Right cardiac atrium (tissue), 5 donors: ENCODE measurements at regions not wholly inside any gene's neighbourhood (a gene's known extent, or its start where the extent isn't known, plus 50 kb on each side); places are given as distances from the start of the nearest gene placed in this dataset.
"Not testable (repeated sequence)": the region's sequence is repeated elsewhere in the genome, so short reads cannot be mapped to it uniquely, and the experiment has no call there.

Source experiments
- ATAC-seq, 2 donors: fragments of 200-7000 bp; cut with Tn5 transposase; one replicate each; pipeline versions ENCODE4 v1.8.0 to v1.9.1; 2020; ENCODE audit warnings: moderate library complexity in 2 of 2, mild to moderate bottlenecking in 1 of 2
- DNase-seq, 3 donors: peaks; one replicate each; pipeline ENCODE4 v3.0.0-alpha.2; 2020
- H3K27ac ChIP-seq: one replicate; pipeline ENCODE4 v1.5.1; 2013; ENCODE audit warnings: mild to moderate bottlenecking, low read length, control low read depth, moderate library complexity
- H3K27me3 ChIP-seq: one replicate; pipeline ENCODE4 v1.6.1; 2013; ENCODE audit not compliant: control insufficient read depth, insufficient read depth
- H3K4me1 ChIP-seq: one replicate; pipeline ENCODE4 v1.6.1; 2013; ENCODE audit warnings: low read length; ENCODE audit not compliant: control insufficient read depth, insufficient read depth
- H3K4me3 ChIP-seq: one replicate; pipeline ENCODE4 v1.5.1; 2013; ENCODE audit warnings: low read length, control low read depth
- H3K9me3 ChIP-seq: one replicate; pipeline ENCODE4 v1.6.1; 2013; ENCODE audit warnings: low read length; ENCODE audit not compliant: control insufficient read depth
- WGBS: extraction: QIAGEN DNeasy Blood & Tissue Kit; methylation state at CpG from one replicate; pipeline ENCODE4 v1.1.7; 2013; 5-methylcytosine and 5-hydroxymethylcytosine counted together
- intact Hi-C, 4 donors: fragments of 100-400 bp; cut with DNase I; formaldehyde crosslinking; loops; one replicate each; pipeline versions ENCODE4 v1.11.0 to v1.14.0; 2022 to 2023
- donor health status: healthy with polysubstance abuse.
- donor health status: DM: no; HTN: yes; CAD: no.
- donor health status: DM: no; HTN: no; CAD: no.
- donor health status: DM: no; HTN: yes; CAD: no; lungs with severe emphysema.
- donor health status: DM: yes; HTN: yes; CAD: no.

DNA sequence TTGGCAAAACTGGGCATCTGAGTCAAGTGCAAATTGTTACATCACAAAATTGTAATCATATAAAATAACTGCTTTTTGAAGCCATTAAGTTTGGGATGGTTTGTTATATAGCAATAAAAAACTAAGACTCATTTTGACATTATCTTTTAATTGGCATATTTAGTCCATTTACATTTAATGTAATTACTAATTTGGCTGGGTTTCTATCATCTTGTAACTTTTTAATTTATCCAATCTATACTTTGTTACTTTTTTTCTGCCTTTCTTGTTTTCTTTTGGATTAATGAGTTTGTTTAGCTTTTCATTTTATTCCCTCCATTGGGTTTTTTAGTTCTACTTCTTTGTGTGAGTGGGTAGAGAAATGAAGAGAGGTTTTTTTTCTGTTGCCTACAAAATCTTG is 76.3 kb downstream of the DRAM2 start:
- intact Hi-C loops = no loop called here
- H3K4me3 ChIP-seq = no peak overlapping the region
- peaks cover 6% of the 10 kb centered on the region for H3K9me3 ChIP-seq

DNA sequence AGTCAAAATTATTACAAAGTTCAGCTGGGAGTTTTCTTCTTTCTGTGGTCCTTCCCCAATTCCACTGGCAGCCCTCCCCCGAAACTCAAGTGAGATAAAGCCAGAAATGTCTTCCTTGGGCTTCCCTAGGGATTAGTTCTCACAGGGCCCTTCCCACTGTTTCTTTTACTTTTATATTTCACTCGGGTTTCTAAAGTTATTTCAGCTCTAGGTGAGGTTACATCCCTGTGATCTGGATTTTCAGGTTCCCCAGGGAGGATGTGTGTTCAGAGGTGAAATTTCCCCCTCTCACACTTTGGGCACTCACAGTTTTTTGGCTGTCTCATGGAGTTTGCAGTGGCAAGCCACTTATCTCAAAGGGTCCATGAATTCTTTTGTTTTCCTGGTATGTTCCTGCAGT is 77.3 kb downstream of the DRAM2 start:
- no peak overlapping the region for H3K4me3 ChIP-seq
- no peak overlapping the region for H3K27ac ChIP-seq
- DNase-seq (no peak), ATAC-seq (no peak)
- H3K27me3 ChIP-seq = no peaks in the 10 kb centered on the region
- WGBS = 43% methylated on average over 2 of the region's 2 CpGs
- intact Hi-C loops = no loop called here
- peaks cover 6% of the 10 kb centered on the region for H3K9me3 ChIP-seq
- no peaks in the 10 kb centered on the region for H3K4me1 ChIP-seq

More for the DNA sequence above, 76.3 kb downstream of the DRAM2 start:
- no peak overlapping the region for H3K27ac ChIP-seq
- H3K4me1 ChIP-seq = no peaks in the 10 kb centered on the region
- no peaks in the 10 kb centered on the region for H3K27me3 ChIP-seq
- DNase-seq (no peak), ATAC-seq (no peak)

- DNase-seq (no peak), ATAC-seq (no peak)
- intact Hi-C loops = no loop called here
- Histone ChIP-seq H3K4me3 (no peak overlapping the region), H3K4me1 (no peaks in the 10 kb centered on the region), H3K27me3 (no peaks in the 10 kb centered on the region), H3K9me3 (peaks cover 6% of the 10 kb centered on the region), H3K27ac (no peak overlapping the region)
These were observed 77.8 kb downstream of the DRAM2 start for GRCh38 chr1:111062081-111062480.

- no peak for DNase-seq
- H3K27me3 ChIP-seq = no peaks in the 10 kb centered on the region
- ATAC-seq = no peak
- intact Hi-C loops = no loop called here
- no peaks in the 10 kb centered on the region for H3K9me3 ChIP-seq
- no peaks in the 10 kb centered on the region for H3K4me1 ChIP-seq
- WGBS = 91% methylated on average over 2 of the region's 2 CpGs
- H3K4me3 ChIP-seq = no peak overlapping the region
- H3K27ac ChIP-seq = no peak overlapping the region
These were observed 85.2 kb downstream of the DRAM2 start for GRCh38 chr1:111054656-111055055.

DNA sequence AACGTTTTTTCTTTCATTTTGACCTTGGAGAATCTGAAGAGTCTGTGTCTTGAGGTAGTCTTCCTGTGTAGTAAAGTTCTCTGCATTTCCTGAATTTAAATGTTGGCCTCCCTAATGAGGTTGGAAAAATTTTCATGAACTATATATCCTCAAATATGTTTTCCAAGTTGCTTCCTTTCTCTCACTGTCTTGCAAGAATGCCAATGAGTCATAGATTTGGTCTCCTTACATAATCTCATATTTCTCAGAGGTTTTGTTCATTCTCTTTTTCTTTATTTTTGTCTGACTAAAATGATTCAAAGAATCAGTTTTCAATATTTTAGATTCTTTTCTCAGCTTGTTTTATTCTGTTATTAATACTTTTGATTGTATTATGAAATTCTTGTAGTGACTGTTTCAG is 87.6 kb downstream of the DRAM2 start:
- H3K27ac ChIP-seq = no peak overlapping the region
- H3K27me3 ChIP-seq = no peaks in the 10 kb centered on the region
- no peak for DNase-seq
- intact Hi-C loops = no loop called here
- 17% methylated on average over 1 of the region's 1 CpG for WGBS
- H3K9me3 ChIP-seq = no peaks in the 10 kb centered on the region
- H3K4me1 ChIP-seq = no peaks in the 10 kb centered on the region
- H3K4me3 ChIP-seq = no peak overlapping the region
- no peak for ATAC-seq

DNA sequence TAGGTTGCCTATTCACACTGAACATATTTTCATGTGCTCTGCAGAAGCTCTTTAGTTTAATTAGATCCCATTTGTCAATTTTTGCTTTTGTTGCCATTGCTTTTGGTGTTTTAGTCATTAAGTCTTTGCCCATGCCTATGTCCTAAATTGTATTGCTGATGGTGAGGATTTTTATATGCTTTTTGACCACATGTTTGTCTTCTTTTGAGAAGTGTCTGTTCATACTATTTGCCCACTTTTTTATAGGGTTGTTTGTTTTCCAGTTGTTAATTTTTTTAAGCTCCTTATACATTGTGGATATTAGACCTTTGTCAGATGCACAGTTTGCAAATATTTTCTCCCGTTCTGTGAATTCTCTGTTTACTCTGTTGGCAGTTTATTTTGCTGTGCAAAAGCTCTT is 84.5 kb upstream of the LRIF1 start:
- H3K27ac ChIP-seq, H3K27me3 ChIP-seq, H3K4me1 ChIP-seq, intact Hi-C loops, DNase-seq, H3K9me3 ChIP-seq, H3K4me3 ChIP-seq, ATAC-seq: not testable (repeated sequence)
- 77% methylated on average over 1 of the region's 1 CpG for WGBS

GRCh38 chr1:111045033-111045722 is 81.5 kb upstream of the LRIF1 start:
- no peaks in the 10 kb centered on the region for H3K9me3 ChIP-seq
- ATAC-seq (no peak), DNase-seq (no peak)
- H3K4me3 ChIP-seq = no peak overlapping the region
- intact Hi-C loops = no loop called here
- no peak overlapping the region for H3K27ac ChIP-seq
- H3K4me1 ChIP-seq = no peaks in the 10 kb centered on the region
- 55% methylated on average over 2 of the region's 2 CpGs for WGBS
- H3K27me3 ChIP-seq = no peaks in the 10 kb centered on the region

- Histone ChIP-seq H3K9me3 (no peaks in the 10 kb centered on the region), H3K27ac (no peak overlapping the region), H3K4me3 (no peak overlapping the region), H3K27me3 (no peaks in the 10 kb centered on the region), H3K4me1 (no peaks in the 10 kb centered on the region)
- no peak for DNase-seq
- intact Hi-C loops = no loop called here
- no peak for ATAC-seq
- 26% methylated on average over 9 of the region's 9 CpGs for WGBS
These were observed 68.7 kb upstream of the LRIF1 start for GRCh38 chr1:111032295-111032897.

DNA sequence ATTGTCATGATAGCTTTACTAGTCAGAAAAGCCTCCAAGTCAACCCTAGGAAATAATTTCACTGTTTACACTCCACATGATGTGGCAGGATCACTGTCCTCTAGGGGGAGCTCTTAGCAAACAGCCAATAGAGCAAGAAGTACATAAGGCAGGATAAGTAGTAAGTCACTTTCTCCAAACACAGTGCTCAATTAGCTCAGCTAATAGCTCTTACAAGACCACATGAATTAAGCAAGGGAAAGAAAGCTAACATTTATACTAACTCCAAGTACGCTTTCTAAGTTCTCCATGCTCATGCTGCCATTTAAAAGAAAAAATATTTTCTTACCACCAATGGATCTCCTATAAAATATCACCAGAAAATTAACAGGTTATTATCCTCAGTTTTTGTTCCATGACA is 66.9 kb upstream of the LRIF1 start:
- peak in 1 of 2 donors; percentile 41 for ATAC-seq
- no peaks in the 10 kb centered on the region for H3K9me3 ChIP-seq
- intact Hi-C loops = no loop called here
- no peak overlapping the region for H3K4me3 ChIP-seq
- no peak for DNase-seq
- H3K27me3 ChIP-seq = no peaks in the 10 kb centered on the region
- H3K27ac ChIP-seq = no peak overlapping the region
- H3K4me1 ChIP-seq = no peaks in the 10 kb centered on the region
- 59% methylated on average over 1 of the region's 1 CpG for WGBS

GRCh38 chr1:111025109-111025508 is 61.4 kb upstream of the LRIF1 start:
- ATAC-seq (no peak), DNase-seq (no peak)
- Histone ChIP-seq H3K4me1 (no peaks in the 10 kb centered on the region), H3K27me3 (no peaks in the 10 kb centered on the region), H3K4me3 (no peak overlapping the region), H3K27ac (no peak overlapping the region), H3K9me3 (no peaks in the 10 kb centered on the region)
- intact Hi-C loops = no loop called here
- WGBS = 50% methylated on average over 4 of the region's 4 CpGs

GRCh38 chr1:111015222-111015621 is 51.5 kb upstream of the LRIF1 start:
- Histone ChIP-seq H3K9me3 (no peaks in the 10 kb centered on the region), H3K27ac (no peak overlapping the region), H3K27me3 (no peaks in the 10 kb centered on the region), H3K4me3 (no peak overlapping the region), H3K4me1 (no peaks in the 10 kb centered on the region)
- no peak for DNase-seq
- 54% methylated on average over 3 of the region's 3 CpGs for WGBS
- no peak for ATAC-seq
- intact Hi-C loops = no loop called here
